ENCODE measurements at regions not wholly inside any gene's neighbourhood (a gene's known extent, or its start where the extent isn't known, plus 50 kb on each side); places are given as distances from the start of the nearest gene placed in this dataset.

GRCh38 chr20:60561052-60561451 is 602.8 kb downstream of the CDH26 start:
- Histone ChIP-seq H2BK5ac (ENCODE audit: low read depth, low read length) (no peak overlapping the region), H3K4me3 (ENCODE audit: extremely low read depth in 1 of 4, insufficient read depth in 2 of 4, low read depth in 3 of 4, low read length in 4 of 4) (no peak overlapping the region), H4K91ac (replicated peaks; ENCODE audit: insufficient read length, low read length) (no peak overlapping the region), H3K14ac (ENCODE audit: insufficient read length) (no peak overlapping the region), H3K79me1 (ENCODE audit: low read depth, low read length) (no peaks in the 10 kb centered on the region), H2BK12ac (ENCODE audit: low read depth, low read length) (no peak overlapping the region), H3K18ac (ENCODE audit: extremely low read depth, low read length) (no peak overlapping the region; the same call in 1 of the 2 replicates), H2AFZ (ENCODE audit: low read length) (no peak overlapping the region), H4K5ac (ENCODE audit: insufficient read length, low read depth, low read length) (no peak overlapping the region), H3K56ac (replicated peaks; ENCODE audit: insufficient read length, low read depth, low read length) (no peak overlapping the region), H3K4me1 (replicated peaks in 1 of 4; ENCODE audit: control insufficient read depth in 3 of 4, insufficient read depth in 4 of 4, low read length in 3 of 4) (peaks cover 0 to 5% (median 0%) of the 10 kb centered on the region in 4 experiments; a peak in 3 of 7 replicates), H3K27me3 (replicated peaks in 1 of 4; ENCODE audit: control insufficient read depth in 3 of 4, extremely low read depth in 1 of 4, insufficient read depth in 3 of 4, low read length in 3 of 4) (peaks cover 0 to 2% (median 0%) of the 10 kb centered on the region in 4 experiments; a peak in 1 of 7 replicates), H3K9ac (replicated peaks in 1 of 4; ENCODE audit: extremely low read depth in 1 of 4, low read depth in 3 of 4, low read length in 3 of 4) (no peak overlapping the region), H3K4me2 (ENCODE audit: insufficient read depth in 1 of 2, low read depth in 2 of 2, low read length in 2 of 2) (no peak overlapping the region), H3K23me2 (ENCODE audit: low read depth, low read length) (no peaks in the 10 kb centered on the region), H4K8ac (ENCODE audit: extremely low read depth, insufficient read depth, low read length) (no peak overlapping the region), H3K36me3 (ENCODE audit: control insufficient read depth in 2 of 4, insufficient read depth in 4 of 4, low read length in 3 of 4) (no peaks in the 10 kb centered on the region), H2BK15ac (ENCODE audit: low read length) (no peak overlapping the region), H2BK20ac (ENCODE audit: low read length) (no peak overlapping the region), H3K9me3 (ENCODE audit: insufficient read depth in 2 of 2, low read depth in 1 of 2, low read length in 1 of 2) (no peaks in the 10 kb centered on the region), H3K79me2 (ENCODE audit: control insufficient read depth in 1 of 2, insufficient read depth in 2 of 2, low read length in 2 of 2) (no peaks in the 10 kb centered on the region), H3K27ac (ENCODE audit: low read depth, low read length) (no peak overlapping the region), H2AK5ac (ENCODE audit: low read depth, low read length) (no peak overlapping the region), H3K23ac (ENCODE audit: insufficient read length) (no peak overlapping the region), H2BK120ac (replicated peaks; ENCODE audit: low read depth, low read length) (no peak overlapping the region), H3K4ac (replicated peaks; ENCODE audit: insufficient read length, low read depth, low read length) (no peak overlapping the region), H4K20me1 (replicated peaks in 1 of 2; ENCODE audit: control insufficient read depth in 1 of 2, insufficient read depth in 2 of 2, low read length in 2 of 2) (no peaks in the 10 kb centered on the region)
- FAIRE-seq (no peak), DNase-seq (ENCODE audit: low read depth in 1 of 2, low spot score in 2 of 2) (no peak)
- ChIA-PET CTCF (ENCODE audit: partially characterized antibody) (interaction anchor here (1.0 to 1.1 kb wide), 2 partner anchors 9 to 158 kb away, joined by 3 read pairs; no protein-coding TSS in a partner anchor), POLR2A (ENCODE audit: partially characterized antibody) (no interaction called here)
- 89% methylated on average over 3 of the region's 3 CpGs; no CpG with 5 or more reads in 1 of the 2 experiments for WGBS, 2 experiments (ENCODE audit: extremely low coverage in 1 of 2, insufficient coverage in 1 of 2, insufficient read length in 1 of 2, insufficient replicate concordance in 2 of 2, low coverage in 1 of 2, low lambda C conversion rate in 2 of 2, missing lambda C conversion rate in 1 of 2)
- TF ChIP-seq ATF2 (IDR thresholded peaks at IDR 0.05; ENCODE audit: low read length) (no peak), FOSL1 (IDR thresholded peaks at IDR 0.05; ENCODE audit: insufficient read depth, low read depth, low read length) (no peak), SAP30 (IDR thresholded peaks at IDR 0.05; ENCODE audit: insufficient read depth, insufficient replicate concordance, low read length) (no peak), MAX (IDR thresholded peaks at IDR 0.05) (no peak), EP300 (IDR thresholded peaks at IDR 0.05; ENCODE audit: borderline replicate concordance in 1 of 2, low read depth in 2 of 2, low read length in 2 of 2) (no peak), SIN3A (conservative IDR thresholded peaks at IDR 0.05 in 1 of 2, IDR thresholded peaks at IDR 0.05 in 1 of 2; ENCODE audit: low read depth in 1 of 2, low read length in 2 of 2) (no peak), KDM1A (IDR thresholded peaks at IDR 0.05; ENCODE audit: borderline replicate concordance, low read length) (no peak), SP1 (IDR thresholded peaks at IDR 0.05; ENCODE audit: low read depth, low read length) (no peak), SP2 (IDR thresholded peaks at IDR 0.05; ENCODE audit: low read length) (no peak), NRF1 (IDR thresholded peaks at IDR 0.05; ENCODE audit: low read depth, low read length) (no peak)

Measured in H1 (cell line).